GM21515 (cell line): ENCODE measurements at regions not wholly inside any gene's neighbourhood (a gene's known extent, or its start where the extent isn't known, plus 50 kb on each side); places are given as distances from the start of the nearest gene placed in this dataset.
"Not testable (repeated sequence)": the region's sequence is repeated elsewhere in the genome, so short reads cannot be mapped to it uniquely, and the experiment has no call there.

ENCODE experiments used
- ATAC-seq: cut with Tn5 transposase; IDR thresholded peaks from one replicate; pipeline ENCODE4 v1.9.1; 2021; ENCODE audit not compliant: unreplicated experiment

DNA sequence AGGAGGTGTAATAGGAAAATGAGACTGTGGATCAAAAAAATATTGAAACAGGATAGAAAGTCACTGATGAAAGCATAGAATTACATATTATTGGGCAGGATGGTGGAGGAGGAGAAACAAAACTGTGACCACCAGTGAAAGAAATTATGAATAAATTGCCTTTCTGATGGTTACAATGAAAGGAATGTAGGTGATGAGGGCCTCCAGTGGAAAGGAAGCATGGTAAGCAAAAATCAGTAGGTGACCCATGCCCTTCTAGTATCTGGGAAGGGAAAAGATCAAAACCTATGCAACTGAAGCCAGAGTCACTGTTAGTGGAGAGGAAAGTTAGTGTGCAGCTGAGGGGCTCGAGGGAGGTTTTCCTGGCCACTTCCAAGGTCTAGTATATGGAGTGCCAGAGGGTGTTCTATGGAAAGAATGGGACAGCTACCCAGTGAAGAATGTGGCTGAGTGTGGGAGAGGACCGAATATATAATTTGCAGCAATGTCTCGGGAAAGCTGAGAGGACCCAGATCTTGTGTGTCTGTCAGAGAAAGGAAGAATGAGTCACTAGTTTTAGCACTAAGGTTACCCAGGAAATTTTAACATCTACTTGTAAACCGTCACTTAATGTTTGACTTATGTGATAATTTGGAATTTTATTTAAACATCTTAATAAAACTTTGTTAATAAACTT, 146.2 kb downstream of the NFKBIZ start:
- ATAC-seq = no peak

DNA sequence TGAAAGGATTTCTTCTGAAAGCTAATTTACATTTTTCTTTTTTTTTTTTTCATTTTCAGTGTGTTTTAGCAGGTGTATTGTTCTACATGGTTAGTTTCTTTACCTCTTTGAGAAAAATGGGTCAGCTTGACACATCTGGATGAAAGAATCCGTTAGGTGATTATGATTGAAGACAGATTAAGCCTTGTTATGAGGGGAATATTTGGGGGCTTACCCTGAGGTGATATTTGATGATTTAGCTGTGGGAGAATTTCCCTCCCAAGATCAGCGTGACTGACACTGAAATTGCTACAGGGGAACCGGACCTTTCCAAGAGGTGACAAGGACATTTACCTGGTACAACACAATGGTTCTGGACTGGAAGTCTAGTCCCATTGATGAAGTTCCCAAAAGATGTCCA, 147.5 kb downstream of the NFKBIZ start:
- ATAC-seq = peak; percentile 51

- no peak for ATAC-seq
Observed at GRCh38 chr3:101998256-101998926, 149.1 kb downstream of the NFKBIZ start.

- ATAC-seq = no peak
Observed at GRCh38 chr3:101999177-101999779, 150.0 kb downstream of the NFKBIZ start.

DNA sequence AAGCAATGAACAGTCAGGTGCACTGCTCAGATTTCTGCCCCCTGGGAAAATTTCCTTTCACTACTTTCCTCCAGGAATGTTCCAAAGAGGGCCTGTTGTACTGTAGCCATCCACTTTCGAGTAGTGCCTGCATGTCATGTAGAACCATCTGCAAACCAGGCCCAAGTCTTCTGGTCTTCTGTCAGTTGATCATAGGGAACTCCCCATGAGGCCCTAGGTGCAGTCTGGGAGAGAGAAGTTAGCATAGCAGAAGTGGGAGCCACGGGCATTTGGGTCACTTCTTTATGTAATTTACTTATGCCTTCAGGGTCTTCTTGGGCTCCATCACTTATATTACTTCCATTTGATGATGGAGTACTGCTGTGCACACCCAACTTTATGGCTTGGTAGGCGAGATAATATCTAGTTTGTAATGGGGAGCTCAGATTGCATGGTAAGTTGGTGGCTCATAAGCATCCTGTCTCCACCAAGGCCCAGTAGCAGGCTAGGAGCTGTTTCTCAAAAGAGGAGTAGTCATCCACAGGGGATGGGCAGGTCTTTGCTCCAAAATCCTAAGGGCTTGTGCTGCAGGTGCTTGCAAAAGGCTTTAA, 151.4 kb downstream of the NFKBIZ start:
- no peak for ATAC-seq

- no peak for ATAC-seq
Observed at GRCh38 chr3:102002056-102002455, 152.7 kb downstream of the NFKBIZ start.

DNA sequence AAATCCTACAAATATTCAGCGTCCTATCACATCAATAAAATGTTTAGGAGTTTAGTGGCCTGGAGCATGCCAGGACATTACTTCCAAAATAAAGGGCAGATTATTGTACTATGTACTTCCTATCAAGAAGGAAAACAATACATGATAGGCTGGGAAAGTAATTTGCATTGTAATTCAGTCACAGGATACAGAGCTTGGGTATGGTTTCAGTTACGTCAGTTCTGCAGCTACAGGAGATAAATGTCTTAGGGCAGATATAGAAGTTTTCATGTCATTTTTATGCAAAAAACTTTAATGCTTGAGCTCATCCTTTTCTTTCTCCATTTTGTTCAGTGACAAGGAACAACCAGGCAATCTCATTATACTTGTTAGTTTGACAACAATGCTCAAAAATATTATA, 155.2 kb downstream of the NFKBIZ start:
- no peak for ATAC-seq

DNA sequence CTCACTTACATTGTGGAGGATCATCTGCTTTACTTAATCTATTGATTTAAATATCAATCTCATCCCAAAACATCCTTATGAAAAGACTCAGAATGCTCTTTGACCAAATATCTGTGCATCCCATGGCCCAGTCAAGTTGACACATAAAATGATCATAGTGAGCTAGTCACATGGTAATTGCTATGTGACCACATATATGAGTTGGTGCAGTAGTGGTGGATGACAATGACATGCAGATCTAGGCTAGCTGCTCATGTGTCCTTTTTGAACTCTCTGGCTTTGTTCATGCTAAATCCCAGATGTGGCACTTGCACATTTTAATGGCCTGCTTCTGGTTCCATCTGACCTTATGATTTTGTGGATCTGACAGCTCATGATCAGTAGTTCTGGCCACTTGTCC, 156.2 kb downstream of the NFKBIZ start:
- no peak for ATAC-seq

- ATAC-seq = no peak
Observed at GRCh38 chr3:102006812-102007485, 157.6 kb downstream of the NFKBIZ start.

DNA sequence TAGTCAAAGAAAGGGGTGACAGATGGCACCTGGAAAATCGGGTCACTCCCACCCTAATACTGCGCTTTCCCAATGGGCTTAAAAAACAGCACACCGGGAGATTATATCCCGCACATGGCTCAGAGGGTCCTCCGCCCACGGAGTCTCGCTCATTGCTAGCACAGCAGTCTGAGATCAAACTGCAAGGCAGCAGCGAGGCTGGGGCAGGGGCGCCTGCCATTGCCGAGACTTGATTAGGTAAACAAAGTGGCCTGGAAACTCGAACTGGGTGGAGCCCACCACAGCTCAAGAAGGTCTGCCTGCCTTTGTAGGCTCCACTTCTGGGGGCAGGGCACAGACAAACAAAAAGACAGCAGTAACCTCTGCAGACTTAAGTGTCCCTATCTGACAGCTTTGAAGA, 159.1 kb downstream of the NFKBIZ start:
- ATAC-seq = not testable (repeated sequence)

GRCh38 chr3:102016417-102016816, 167.1 kb downstream of the NFKBIZ start:
- no peak for ATAC-seq

DNA sequence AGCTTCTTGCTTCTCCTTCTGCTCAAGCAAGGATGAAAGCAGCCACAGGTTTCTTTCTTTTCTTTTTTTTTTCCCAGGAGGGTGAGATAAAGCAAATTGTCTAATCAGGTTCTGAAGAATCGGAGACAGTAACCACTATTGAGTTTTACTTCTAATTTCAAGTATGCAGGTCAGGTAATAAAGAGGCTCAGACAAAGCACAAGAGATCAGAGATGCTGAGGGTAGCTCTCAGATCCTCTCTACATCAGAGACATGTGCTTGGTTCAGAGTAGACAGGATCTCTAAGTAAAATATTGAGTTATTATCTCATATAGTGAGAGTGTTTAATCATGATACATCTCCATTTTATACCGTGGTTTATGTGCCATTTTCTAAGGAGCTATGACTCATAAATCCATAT, 168.5 kb downstream of the NFKBIZ start:
- ATAC-seq = no peak

- ATAC-seq = no peak
Observed at GRCh38 chr3:102018551-102018950, 169.2 kb downstream of the NFKBIZ start.

DNA sequence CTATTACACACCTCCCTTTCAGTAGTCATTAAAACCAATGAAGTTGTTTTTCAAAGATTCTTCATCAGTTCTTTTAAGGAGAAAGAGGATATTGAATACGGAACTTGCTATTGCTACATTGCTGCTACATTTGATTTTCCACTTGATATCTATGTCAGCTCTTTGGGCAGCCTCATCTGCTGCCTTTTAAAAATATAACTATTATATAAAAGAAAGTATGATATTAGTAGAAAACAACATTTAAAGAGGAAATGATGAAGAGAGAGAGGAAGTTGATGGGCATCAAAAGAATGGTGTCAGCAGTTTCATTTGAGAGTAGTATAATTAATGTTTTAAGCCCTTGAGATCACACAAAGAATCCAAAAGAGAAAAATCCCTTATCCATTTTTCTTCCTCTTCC, 171.4 kb downstream of the NFKBIZ start:
- ATAC-seq = no peak

DNA sequence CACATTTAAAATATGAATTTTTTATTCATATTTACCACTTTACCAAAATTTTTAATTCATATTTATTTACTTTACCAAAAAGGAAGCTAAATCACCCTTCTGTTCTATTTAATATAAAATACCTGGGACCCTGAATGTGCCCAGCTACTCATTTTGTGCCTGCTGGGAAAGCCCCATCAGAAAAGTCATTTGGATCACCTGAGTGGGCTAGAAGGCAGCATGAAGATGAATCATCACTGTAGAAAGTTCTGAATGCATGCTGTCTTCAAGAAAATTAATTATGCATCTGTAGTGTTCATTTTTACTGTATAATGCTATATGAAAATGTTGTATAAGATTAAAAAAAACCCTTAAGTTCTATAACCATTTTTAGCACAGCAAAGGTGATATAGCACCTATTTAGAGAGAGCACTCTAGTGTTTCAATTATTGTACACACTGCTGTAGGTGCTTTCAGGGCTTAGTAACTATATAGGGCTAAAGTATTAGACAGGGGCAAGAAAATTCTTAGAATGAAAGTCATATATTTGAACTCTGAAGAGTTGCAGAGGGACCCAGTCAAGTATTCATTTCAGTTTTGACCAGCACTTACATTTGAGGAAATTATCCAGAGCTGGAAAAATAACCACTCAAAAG, 175.1 kb downstream of the NFKBIZ start:
- no peak for ATAC-seq

DNA sequence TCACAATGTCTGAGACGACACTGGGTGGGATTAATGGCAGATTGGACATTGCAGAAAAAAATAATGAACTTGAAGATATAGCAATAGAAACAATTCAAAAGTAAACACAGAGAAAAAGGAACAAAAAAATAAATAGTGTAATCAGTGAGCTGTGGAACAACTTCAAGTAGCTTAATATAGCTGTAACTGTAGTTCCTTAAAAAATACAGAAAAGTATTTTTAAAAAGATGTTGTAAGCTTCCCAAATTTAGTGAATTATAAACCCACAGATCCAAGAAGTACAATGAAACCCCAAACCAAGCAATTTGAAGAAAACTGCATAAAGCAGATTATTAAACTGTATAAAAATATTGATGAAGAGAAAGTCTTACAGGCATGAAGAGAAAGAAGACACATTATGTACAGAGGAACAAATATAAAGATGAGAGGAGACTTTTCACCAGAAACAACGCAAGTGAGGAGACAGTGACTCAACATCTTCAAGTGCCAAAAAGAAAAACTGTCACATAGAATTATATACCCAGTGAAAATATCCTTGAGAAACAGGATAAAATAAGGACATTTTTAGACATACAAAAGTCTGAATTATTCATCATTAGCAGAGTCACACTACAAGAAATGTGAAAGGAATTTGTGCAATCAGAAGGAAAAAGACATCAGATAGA, 176.4 kb downstream of the NFKBIZ start:
- ATAC-seq = no peak

DNA sequence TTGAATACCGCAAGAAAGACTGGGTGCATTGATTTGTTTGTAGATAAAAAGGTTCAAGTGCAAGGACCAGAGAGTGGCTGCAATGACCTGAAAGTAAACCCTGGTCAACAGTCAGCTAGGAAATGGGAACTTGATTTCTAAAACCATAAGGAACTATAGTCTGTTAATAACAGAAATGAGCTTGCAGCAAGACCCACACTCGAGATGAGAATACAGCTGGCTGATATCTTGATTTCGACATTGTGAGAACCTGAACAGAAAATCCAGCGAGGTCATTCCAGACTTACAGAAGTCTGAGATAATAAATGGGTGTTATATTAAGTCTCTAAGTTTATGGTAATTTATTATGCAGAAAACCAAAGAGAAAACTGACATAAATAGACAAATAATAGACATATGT, 177.3 kb downstream of the NFKBIZ start:
- no peak for ATAC-seq

- ATAC-seq = no peak
Observed at GRCh38 chr3:102030661-102031060, 181.3 kb downstream of the NFKBIZ start.

DNA sequence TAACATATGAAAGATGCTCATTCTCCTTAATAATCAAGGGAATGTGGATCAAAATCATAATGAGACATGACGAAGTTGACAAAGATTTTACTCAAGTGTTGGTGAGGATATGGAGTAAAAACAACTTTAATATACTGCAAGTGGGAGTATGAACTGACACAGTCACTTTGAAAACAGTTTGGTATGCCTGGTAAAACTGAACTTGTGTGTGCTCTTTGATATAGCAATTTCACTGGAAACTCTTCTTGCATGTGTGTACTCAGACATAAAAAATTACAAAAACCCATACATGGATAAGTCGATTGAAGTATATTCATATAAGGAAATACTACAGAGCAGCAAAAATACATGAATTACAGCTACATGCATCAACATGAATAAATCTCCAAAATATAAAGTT, 182.5 kb downstream of the NFKBIZ start:
- no peak for ATAC-seq
